ENCODE measurements at regions not wholly inside any gene's neighbourhood (a gene's known extent, or its start where the extent isn't known, plus 50 kb on each side); places are given as distances from the start of the nearest gene placed in this dataset.

DNA sequence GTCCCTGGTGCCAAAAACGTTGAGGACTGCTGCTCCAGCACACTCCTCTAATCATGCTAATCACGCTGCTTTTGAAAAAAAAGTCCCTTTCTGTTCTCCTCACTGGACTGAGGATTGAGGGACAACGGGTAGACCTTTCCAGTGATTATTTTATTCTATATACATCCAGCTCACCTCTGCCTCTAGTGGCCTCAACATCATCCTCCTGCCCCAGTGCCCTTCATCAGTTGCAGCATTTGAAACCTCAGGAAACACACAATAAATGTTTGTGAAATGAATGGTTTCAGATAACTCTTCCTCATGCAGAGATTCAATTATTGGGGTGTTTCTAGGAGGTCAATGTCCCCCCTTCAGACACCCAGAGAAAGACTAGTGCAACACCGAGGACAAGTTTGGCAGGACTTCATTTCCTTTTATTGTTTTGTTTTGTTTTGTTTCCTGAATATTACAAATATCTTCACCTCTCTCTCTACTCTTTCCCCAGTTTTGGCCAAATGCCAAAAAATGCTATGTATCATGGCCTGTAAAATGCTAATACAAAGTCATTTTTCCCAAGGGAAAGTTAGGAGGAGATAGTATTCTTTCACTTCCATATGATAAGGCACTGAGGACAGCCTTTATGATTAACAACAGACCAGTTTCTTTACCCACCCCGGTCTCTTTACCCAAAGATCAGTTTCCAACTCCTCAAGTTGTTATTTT is 460.1 kb upstream of the SLIT2 start:
- POLR2A ChIA-PET (ENCODE audit: low non-redundant PET) = no interaction called here
- no peak overlapping the region for H3K27ac ChIP-seq
- CTCF ChIA-PET = interaction anchor here (0.6 kb wide), 1 partner anchor 474 kb away, joined by 3 read pairs; no protein-coding TSS in a partner anchor
- TF ChIP-seq, protein P1, sequence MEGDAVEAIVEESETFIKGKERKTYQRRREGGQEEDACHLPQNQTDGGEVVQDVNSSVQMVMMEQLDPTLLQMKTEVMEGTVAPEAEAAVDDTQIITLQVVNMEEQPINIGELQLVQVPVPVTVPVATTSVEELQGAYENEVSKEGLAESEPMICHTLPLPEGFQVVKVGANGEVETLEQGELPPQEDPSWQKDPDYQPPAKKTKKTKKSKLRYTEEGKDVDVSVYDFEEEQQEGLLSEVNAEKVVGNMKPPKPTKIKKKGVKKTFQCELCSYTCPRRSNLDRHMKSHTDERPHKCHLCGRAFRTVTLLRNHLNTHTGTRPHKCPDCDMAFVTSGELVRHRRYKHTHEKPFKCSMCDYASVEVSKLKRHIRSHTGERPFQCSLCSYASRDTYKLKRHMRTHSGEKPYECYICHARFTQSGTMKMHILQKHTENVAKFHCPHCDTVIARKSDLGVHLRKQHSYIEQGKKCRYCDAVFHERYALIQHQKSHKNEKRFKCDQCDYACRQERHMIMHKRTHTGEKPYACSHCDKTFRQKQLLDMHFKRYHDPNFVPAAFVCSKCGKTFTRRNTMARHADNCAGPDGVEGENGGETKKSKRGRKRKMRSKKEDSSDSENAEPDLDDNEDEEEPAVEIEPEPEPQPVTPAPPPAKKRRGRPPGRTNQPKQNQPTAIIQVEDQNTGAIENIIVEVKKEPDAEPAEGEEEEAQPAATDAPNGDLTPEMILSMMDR (conservative IDR thresholded peaks at IDR 0.05; ENCODE audit: low read depth) = no peak
- DNase-seq (ENCODE audit: low spot score) = no peak

DNA sequence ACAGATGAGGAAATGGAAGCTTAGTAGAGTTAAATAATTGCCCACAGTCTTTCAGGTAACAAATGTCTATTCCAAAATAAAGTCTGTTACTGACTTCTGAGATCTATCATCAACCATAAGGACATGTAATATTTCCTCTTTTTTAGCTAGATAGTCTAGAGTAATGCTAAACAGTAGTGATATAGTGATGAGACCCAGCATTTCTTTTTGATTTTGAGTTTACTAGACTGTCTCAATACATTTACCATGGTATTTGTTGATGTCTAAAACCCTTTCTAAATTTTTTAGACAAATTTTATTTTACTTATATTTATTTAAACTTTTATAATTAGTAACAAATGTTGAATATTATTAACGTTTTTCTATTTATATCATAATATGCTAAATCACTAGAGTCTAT is 465.1 kb upstream of the SLIT2 start:
- no peak for DNase-seq (ENCODE audit: low spot score)
- CTCF ChIA-PET = interaction anchor here (0.5 kb wide), 1 partner anchor 467 kb away, joined by 3 read pairs; no protein-coding TSS in a partner anchor
- H3K27ac ChIP-seq = no peak overlapping the region
- POLR2A ChIA-PET (ENCODE audit: low non-redundant PET) = no interaction called here
- TF ChIP-seq, protein P1 (conservative IDR thresholded peaks at IDR 0.05; ENCODE audit: low read depth) = no peak

DNA sequence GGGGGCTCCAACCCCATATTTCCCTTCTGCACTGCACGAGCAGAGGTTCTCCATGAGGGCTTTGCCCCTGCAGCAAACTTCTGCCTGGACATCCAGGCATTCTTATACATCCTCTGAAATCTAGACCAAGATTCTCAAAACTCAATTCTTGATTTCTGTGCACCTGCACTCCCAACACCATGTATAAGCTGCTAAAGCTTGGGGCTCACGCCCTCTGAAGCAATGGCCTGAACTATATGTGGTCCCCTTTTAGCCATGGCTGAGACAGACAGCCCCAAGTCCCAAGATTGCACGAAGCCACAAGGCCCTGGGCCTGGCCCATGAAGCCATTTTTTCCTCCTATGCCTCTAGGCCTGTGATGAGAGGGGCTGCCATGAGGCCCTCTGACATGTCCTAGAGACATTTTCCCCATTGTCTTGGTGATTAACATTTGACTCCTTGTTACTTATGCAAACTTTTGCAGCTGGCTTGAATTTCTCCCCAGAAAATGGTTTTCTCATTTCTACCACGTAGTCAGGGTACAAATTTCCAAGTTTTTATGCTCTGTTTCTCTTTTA is 468.0 kb upstream of the SLIT2 start:
- ChIA-PET CTCF (no interaction called here), POLR2A (ENCODE audit: low non-redundant PET) (no interaction called here)
- TF ChIP-seq, protein P1 (conservative IDR thresholded peaks at IDR 0.05; ENCODE audit: low read depth) = no peak
- H3K27ac ChIP-seq = no peak overlapping the region
- no peak for DNase-seq (ENCODE audit: low spot score)

DNA sequence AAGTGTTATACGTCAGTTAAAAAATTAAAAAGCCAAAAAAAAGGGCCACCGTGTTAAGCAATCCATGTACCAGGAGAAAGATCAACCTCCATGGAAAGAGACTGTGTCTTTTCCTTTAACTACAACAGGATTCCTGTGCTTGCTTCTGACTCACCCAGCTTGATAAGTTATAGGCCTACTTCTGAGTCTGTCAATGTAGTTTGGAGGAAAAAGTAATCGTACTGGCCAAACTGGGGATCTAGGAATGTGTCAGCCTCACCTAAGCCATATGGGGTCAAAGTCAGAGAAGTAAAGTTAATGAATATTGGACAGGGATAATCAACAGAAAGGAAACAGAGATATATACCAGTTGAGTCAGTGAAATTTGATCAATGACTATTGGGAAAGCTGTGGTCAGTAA is 470.8 kb upstream of the SLIT2 start:
- ChIA-PET POLR2A (ENCODE audit: low non-redundant PET) (no interaction called here), CTCF (no interaction called here)
- TF ChIP-seq, protein P1 (conservative IDR thresholded peaks at IDR 0.05; ENCODE audit: low read depth) = no peak
- H3K27ac ChIP-seq = no peak overlapping the region
- DNase-seq (ENCODE audit: low spot score) = no peak

DNA sequence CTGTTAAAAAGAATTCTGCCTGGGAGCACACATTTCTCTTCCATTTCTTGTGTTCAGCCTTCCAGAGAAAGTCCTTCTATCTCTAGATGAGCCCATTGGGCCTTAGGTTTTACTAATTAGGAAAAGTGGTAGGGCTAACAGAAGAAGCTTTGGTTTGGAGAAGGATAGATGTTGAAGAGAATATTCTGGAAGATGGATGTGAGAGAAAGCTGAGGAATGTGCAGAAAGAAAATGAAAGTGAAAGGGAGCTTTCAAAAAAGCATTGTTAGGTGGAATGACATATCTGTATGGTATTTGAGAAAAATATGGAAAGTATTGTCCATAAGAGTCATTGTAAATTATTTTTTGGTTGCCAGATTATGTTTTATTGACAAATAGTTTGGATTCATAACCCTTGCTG is 474.8 kb upstream of the SLIT2 start:
- no peak overlapping the region for H3K27ac ChIP-seq
- ChIA-PET POLR2A (ENCODE audit: low non-redundant PET) (no interaction called here), CTCF (no interaction called here)
- no peak for DNase-seq (ENCODE audit: low spot score)
- TF ChIP-seq, protein P1 (conservative IDR thresholded peaks at IDR 0.05; ENCODE audit: low read depth) = no peak

DNA sequence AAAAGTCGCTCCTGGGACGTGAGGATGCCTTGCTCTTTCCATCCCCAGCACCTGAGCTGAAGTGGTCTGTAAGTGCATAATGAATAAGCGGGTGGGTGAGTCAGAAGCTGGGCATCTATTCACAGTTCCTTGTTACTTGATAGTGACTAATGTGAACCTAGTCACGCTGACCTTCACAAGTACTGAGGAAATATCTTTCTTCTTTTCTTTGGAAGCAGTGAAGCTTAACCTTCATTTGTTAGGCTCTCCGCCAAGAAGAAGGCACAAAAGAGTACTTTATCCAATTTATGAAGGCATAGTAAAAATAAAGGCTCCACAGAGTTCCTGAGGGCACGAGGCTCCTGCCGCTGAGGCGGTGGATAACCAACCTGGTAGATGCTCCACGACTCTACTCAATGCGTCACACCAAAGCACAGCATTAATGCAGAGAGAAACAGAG is 475.7 kb upstream of the SLIT2 start:
- ChIA-PET POLR2A (ENCODE audit: low non-redundant PET) (no interaction called here), CTCF (no interaction called here)
- H3K27ac ChIP-seq = no peak overlapping the region; the same call in 1 of the 2 replicates

More for the DNA sequence above, 475.7 kb upstream of the SLIT2 start:
- peak; percentile 79 for DNase-seq (ENCODE audit: low spot score)
- TF ChIP-seq, protein P1 (conservative IDR thresholded peaks at IDR 0.05; ENCODE audit: low read depth) = no peak
